Fibroblast of lung (primary cell): ENCODE measurements at regions not wholly inside any gene's neighbourhood (a gene's known extent, or its start where the extent isn't known, plus 50 kb on each side); places are given as distances from the start of the nearest gene placed in this dataset.

Experiments used
- DNase-seq, 2 donors: peaks; one replicate each; pipeline versions ENCODE4 v3.0.0 to v3.0.0-alpha.2; 2010; ENCODE audit warnings: low read depth in 2 of 2
- H2AFZ ChIP-seq: 2 replicates; pipeline ENCODE4 v1.5.1; 2012; ENCODE audit warnings: low read length, control low read depth, inconsistent platforms
- H3K27ac ChIP-seq: 2 replicates; pipeline ENCODE4 v1.5.1; 2011; ENCODE audit warnings: low read length, control low read depth; ENCODE audit not compliant: insufficient read depth
- H3K27me3 ChIP-seq: 2 replicates; pipeline ENCODE4 v1.5.1; 2011; ENCODE audit warnings: mild to moderate bottlenecking, low read length; ENCODE audit not compliant: control insufficient read depth, insufficient read depth
- H3K36me3 ChIP-seq: 2 replicates; pipeline ENCODE4 v1.5.1; 2011; ENCODE audit warnings: low read length; ENCODE audit not compliant: control insufficient read depth, insufficient read depth
- H3K4me1 ChIP-seq: 2 replicates; pipeline ENCODE4 v1.5.1; 2011; ENCODE audit warnings: low read length; ENCODE audit not compliant: control insufficient read depth, insufficient read depth; ENCODE audit errors: extremely low read depth
- H3K4me2 ChIP-seq: 2 replicates; pipeline ENCODE4 v1.5.1; 2011; ENCODE audit warnings: low read length, control low read depth; ENCODE audit not compliant: insufficient read depth; ENCODE audit errors: extremely low read depth
- H3K4me3 ChIP-seq, 4 experiments: fragments of 200-600 bp in 1 of 4; sonication (generic) in 1 of 4; replicated peaks in 1 of 4; 2 replicates each; pipeline ENCODE4 v1.5.1; 2011 to 2016; ENCODE audit warnings: low read length in 4 of 4, low read depth in 3 of 4, mild to moderate bottlenecking in 3 of 4, control low read depth in 2 of 4, inconsistent platforms in 1 of 4, mixed read lengths in 1 of 4; ENCODE audit not compliant: insufficient read depth in 1 of 4; ENCODE audit errors: control extremely low read depth in 1 of 4
- H3K79me2 ChIP-seq: 2 replicates; pipeline ENCODE4 v1.5.1; 2012; ENCODE audit warnings: mild to moderate bottlenecking, low read length, inconsistent platforms; ENCODE audit not compliant: control insufficient read depth, insufficient read depth
- H3K9ac ChIP-seq: 2 replicates; pipeline ENCODE4 v1.5.1; 2011; ENCODE audit warnings: mild to moderate bottlenecking, low read length, control low read depth; ENCODE audit not compliant: insufficient read depth
- H3K9me3 ChIP-seq: 2 replicates; pipeline ENCODE4 v1.5.1; 2012; ENCODE audit warnings: low read depth, low read length; ENCODE audit not compliant: control insufficient read depth, insufficient read depth
- H4K20me1 ChIP-seq: 2 replicates; pipeline ENCODE4 v1.5.1; 2011; ENCODE audit warnings: low read length; ENCODE audit not compliant: control insufficient read depth, insufficient read depth; ENCODE audit errors: extremely low read depth
- EZH2 ChIP-seq: IDR thresholded peaks from 2 replicates; pipeline ENCODE4 v1.5.1; 2012; ENCODE audit warnings: low read length, control low read depth, mild to moderate bottlenecking; ENCODE audit errors: missing control alignments
- TF ChIP-seq, protein P1 (sequence below), 2 donors: IDR thresholded peaks in 1 of 2; conservative IDR thresholded peaks in 1 of 2; 1 replicate in 1 of 2; 2 replicates in 1 of 2; pipeline ENCODE4 v1.5.1; 2011 to 2012; ENCODE audit warnings: low read length in 2 of 2, control low read depth in 1 of 2, inconsistent platforms in 1 of 2, low read depth in 1 of 2, mild to moderate bottlenecking in 1 of 2

DNA sequence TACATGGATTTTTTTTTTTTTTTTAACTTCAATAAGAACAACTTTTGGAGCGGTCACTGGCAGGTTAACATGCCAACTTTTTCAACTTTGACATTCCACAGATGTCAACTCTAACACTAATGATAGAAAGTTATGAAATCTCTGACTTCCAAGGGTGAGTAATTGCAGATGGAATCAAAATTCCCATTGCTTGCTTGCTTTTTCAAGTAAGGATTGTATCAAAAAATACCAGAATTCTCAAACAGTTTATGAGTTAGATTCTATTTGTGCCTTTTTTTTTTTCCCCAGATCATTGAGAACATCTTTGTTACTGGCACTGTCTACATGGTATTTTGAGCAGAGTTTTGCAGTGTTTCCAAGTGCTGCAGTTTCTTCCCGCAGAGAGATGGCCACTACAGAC lies 50.3 kb upstream of the OTUD4 start:
- no peaks in the 10 kb centered on the region for H3K79me2 ChIP-seq
- no peak overlapping the region for H3K4me3 ChIP-seq
- no peaks in the 10 kb centered on the region for H4K20me1 ChIP-seq
- no peak overlapping the region for H3K27ac ChIP-seq
- H3K4me1 ChIP-seq: no peaks in the 10 kb centered on the region
- TF ChIP-seq EZH2: no peak
- TF ChIP-seq, protein P1, sequence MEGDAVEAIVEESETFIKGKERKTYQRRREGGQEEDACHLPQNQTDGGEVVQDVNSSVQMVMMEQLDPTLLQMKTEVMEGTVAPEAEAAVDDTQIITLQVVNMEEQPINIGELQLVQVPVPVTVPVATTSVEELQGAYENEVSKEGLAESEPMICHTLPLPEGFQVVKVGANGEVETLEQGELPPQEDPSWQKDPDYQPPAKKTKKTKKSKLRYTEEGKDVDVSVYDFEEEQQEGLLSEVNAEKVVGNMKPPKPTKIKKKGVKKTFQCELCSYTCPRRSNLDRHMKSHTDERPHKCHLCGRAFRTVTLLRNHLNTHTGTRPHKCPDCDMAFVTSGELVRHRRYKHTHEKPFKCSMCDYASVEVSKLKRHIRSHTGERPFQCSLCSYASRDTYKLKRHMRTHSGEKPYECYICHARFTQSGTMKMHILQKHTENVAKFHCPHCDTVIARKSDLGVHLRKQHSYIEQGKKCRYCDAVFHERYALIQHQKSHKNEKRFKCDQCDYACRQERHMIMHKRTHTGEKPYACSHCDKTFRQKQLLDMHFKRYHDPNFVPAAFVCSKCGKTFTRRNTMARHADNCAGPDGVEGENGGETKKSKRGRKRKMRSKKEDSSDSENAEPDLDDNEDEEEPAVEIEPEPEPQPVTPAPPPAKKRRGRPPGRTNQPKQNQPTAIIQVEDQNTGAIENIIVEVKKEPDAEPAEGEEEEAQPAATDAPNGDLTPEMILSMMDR (conservative IDR thresholded peaks at IDR 0.05 in 1 of 2, IDR thresholded peaks at IDR 0.05 in 1 of 2; ENCODE audit: low read depth in 1 of 2, low read length in 2 of 2): no peak
- H3K4me2 ChIP-seq: no peak overlapping the region
- H2AFZ ChIP-seq: no peak overlapping the region
- H3K9ac ChIP-seq: no peak overlapping the region
- peak; percentile 61 to 66 for DNase-seq
- H3K9me3 ChIP-seq: no peaks in the 10 kb centered on the region
- H3K36me3 ChIP-seq: no peaks in the 10 kb centered on the region
- no peaks in the 10 kb centered on the region for H3K27me3 ChIP-seq
